Thyroid gland (tissue), 4 donors: ENCODE measurements at regions not wholly inside any gene's neighbourhood (a gene's known extent, or its start where the extent isn't known, plus 50 kb on each side); places are given as distances from the start of the nearest gene placed in this dataset.

ENCODE experiments used
- CTCF ChIP-seq, 6 experiments: fragments of 200-600 bp in 3 of 6; fragments of 450-650 bp in 3 of 6; sonication (generic) in 3 of 6; IDR thresholded peaks; one replicate each; pipeline ENCODE4 v1.5.1; 2016 to 2019; ENCODE audit warnings: antibody characterized with exemption in 6 of 6, mild to moderate bottlenecking in 2 of 6, inconsistent platforms in 1 of 6, moderate library complexity in 1 of 6
- POLR2A ChIP-seq, 2 donors: fragments of 450-650 bp; IDR thresholded peaks; one replicate each; pipeline ENCODE4 v1.6.1; 2017; ENCODE audit warnings: antibody characterized with exemption in 2 of 2, mild to moderate bottlenecking in 2 of 2, moderate library complexity in 1 of 2

GRCh38 chr12:25744313-25744712 is 191.2 kb upstream of the LMNTD1 start:
- no peak for TF ChIP-seq CTCF (IDR thresholded peaks at IDR 0.05)
- TF ChIP-seq POLR2A (IDR thresholded peaks at IDR 0.05), result no peak
